ENCODE measurements at regions not wholly inside any gene's neighbourhood (a gene's known extent, or its start where the extent isn't known, plus 50 kb on each side); places are given as distances from the start of the nearest gene placed in this dataset.

GRCh38 chr12:19761463-19761862 lies 322.2 kb downstream of the AEBP2 start:
- TF ChIP-seq CTCF (IDR thresholded peaks at IDR 0.05; ENCODE audit: low read depth, low read length, missing input control) = no peak
- TF ChIP-seq TAF1 (conservative IDR thresholded peaks at IDR 0.05) = no peak
- no peak for TF ChIP-seq FOXA2 (IDR thresholded peaks at IDR 0.05)
- TF ChIP-seq RAD21 (IDR thresholded peaks at IDR 0.05) = no peak
- TF ChIP-seq MAX (IDR thresholded peaks at IDR 0.05) = no peak
- TF ChIP-seq, protein P1, sequence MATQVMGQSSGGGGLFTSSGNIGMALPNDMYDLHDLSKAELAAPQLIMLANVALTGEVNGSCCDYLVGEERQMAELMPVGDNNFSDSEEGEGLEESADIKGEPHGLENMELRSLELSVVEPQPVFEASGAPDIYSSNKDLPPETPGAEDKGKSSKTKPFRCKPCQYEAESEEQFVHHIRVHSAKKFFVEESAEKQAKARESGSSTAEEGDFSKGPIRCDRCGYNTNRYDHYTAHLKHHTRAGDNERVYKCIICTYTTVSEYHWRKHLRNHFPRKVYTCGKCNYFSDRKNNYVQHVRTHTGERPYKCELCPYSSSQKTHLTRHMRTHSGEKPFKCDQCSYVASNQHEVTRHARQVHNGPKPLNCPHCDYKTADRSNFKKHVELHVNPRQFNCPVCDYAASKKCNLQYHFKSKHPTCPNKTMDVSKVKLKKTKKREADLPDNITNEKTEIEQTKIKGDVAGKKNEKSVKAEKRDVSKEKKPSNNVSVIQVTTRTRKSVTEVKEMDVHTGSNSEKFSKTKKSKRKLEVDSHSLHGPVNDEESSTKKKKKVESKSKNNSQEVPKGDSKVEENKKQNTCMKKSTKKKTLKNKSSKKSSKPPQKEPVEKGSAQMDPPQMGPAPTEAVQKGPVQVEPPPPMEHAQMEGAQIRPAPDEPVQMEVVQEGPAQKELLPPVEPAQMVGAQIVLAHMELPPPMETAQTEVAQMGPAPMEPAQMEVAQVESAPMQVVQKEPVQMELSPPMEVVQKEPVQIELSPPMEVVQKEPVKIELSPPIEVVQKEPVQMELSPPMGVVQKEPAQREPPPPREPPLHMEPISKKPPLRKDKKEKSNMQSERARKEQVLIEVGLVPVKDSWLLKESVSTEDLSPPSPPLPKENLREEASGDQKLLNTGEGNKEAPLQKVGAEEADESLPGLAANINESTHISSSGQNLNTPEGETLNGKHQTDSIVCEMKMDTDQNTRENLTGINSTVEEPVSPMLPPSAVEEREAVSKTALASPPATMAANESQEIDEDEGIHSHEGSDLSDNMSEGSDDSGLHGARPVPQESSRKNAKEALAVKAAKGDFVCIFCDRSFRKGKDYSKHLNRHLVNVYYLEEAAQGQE (IDR thresholded peaks at IDR 0.05) = no peak
